Rectal smooth muscle tissue (tissue), 1 donor: ENCODE measurements at regions not wholly inside any gene's neighbourhood (a gene's known extent, or its start where the extent isn't known, plus 50 kb on each side); places are given as distances from the start of the nearest gene placed in this dataset.

Source experiments
- H3K27ac ChIP-seq: one replicate; pipeline ENCODE4 v1.7.0; 2013; ENCODE audit warnings: low read depth, low read length, inconsistent platforms
- H3K27me3 ChIP-seq: one replicate; pipeline ENCODE4 v1.7.0; 2013; ENCODE audit warnings: low read length; ENCODE audit not compliant: control insufficient read depth, insufficient read depth
- H3K36me3 ChIP-seq: one replicate; pipeline ENCODE4 v1.7.0; 2013; ENCODE audit warnings: low read length; ENCODE audit not compliant: control insufficient read depth, insufficient read depth
- H3K4me1 ChIP-seq: one replicate; pipeline ENCODE4 v1.7.0; 2013; ENCODE audit warnings: low read length; ENCODE audit not compliant: control insufficient read depth, insufficient read depth
- H3K4me3 ChIP-seq: one replicate; pipeline ENCODE4 v1.7.0; 2013; ENCODE audit warnings: low read length
- H3K9ac ChIP-seq: one replicate; pipeline ENCODE4 v1.7.0; 2013; ENCODE audit warnings: low read length

DNA sequence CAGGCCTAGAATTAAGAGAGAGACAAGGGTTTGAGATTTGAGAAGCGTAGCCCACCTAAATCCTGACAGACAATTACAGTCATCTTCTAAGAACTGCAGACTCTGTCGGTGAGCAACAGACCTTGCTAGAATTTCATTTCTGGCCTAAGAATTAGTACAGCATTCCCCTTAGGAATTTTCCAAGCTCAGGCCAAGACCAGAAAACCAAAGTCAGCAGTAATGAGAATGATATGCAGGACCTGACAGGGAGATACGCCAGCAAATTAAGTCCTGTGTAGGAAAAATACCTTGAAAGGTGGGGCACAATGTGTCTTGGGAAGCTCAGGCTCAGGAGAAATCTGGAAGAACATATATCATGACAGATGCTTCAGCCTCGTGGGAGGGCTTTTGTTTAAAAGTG, 52.7 kb upstream of the HERPUD2 start:
- H3K4me3 ChIP-seq = no peak overlapping the region
- no peaks in the 10 kb centered on the region for H3K4me1 ChIP-seq
- no peaks in the 10 kb centered on the region for H3K27me3 ChIP-seq
- H3K36me3 ChIP-seq = no peaks in the 10 kb centered on the region
- H3K9ac ChIP-seq = no peak overlapping the region
- H3K27ac ChIP-seq = peak overlapping the region; percentile 22

DNA sequence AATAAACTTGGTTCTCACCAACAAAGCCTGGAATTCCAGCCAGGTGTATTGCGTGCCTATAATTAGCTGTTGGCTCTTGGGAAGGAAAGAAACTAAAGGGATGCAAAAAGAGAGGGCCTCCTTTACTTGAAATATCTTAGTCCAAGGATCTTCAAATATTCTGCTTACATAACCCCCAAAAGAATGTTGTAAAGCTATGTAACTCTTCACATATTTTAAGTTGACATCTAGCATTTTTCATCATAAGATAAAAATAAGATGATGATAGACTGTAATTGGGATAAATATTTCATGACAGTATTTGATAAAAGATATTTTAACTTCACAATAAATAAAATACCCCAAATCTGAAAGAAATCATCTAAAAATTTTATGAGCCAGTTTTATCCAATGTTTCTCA, 52.5 kb upstream of the SEPTIN7 start:
- Histone ChIP-seq H3K4me3 (no peak overlapping the region), H3K9ac (no peak overlapping the region), H3K27me3 (no peaks in the 10 kb centered on the region), H3K4me1 (no peaks in the 10 kb centered on the region), H3K27ac (no peak overlapping the region), H3K36me3 (no peaks in the 10 kb centered on the region)

DNA sequence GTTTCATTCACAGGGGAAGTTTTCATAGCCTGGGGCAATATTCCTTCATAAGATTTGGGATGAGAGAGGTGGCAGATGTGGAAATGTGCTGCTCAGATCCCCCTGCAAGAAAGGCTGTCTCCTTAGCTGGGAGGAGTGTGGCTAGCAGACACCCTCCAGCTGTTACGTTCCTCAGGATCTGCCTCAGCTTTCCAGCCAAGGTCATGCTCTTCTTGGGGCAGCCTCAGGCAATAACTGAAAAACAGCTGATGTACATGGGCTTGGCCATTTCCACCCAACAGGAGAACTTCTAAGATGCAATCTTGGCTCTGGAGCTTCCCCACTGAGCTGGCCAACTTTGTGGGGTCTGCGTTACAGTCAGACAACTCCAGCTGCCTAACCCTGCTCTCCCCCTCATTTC, 51.3 kb upstream of the SEPTIN7 start:
- H3K27me3 ChIP-seq = no peaks in the 10 kb centered on the region
- H3K9ac ChIP-seq = no peak overlapping the region
- H3K27ac ChIP-seq = no peak overlapping the region
- H3K4me3 ChIP-seq = no peak overlapping the region
- H3K36me3 ChIP-seq = no peaks in the 10 kb centered on the region
- peaks cover 8% of the 10 kb centered on the region for H3K4me1 ChIP-seq
